ENCODE measurements at regions not wholly inside any gene's neighbourhood (a gene's known extent, or its start where the extent isn't known, plus 50 kb on each side); places are given as distances from the start of the nearest gene placed in this dataset.

GRCh38 chr2:177332992-177333388 is 59.6 kb upstream of the AGPS start:
- H3K4me3 ChIP-seq (ENCODE audit: insufficient read depth, low read depth, low read length), result no peak overlapping the region
- H3K27ac Mint-ChIP-seq (ENCODE audit: unreplicated experiment), result peak overlapping the region; percentile 89
- H3K27ac ChIP-seq (ENCODE audit: low read depth, low read length), result no peak overlapping the region
- no peaks in the 10 kb centered on the region for H4K20me1 ChIP-seq (ENCODE audit: insufficient read depth, low read length)
- H2AFZ ChIP-seq (ENCODE audit: low read depth, low read length), result peak overlapping the region; percentile 61
- FAIRE-seq, result no peak
- H3K27me3 Mint-ChIP-seq (ENCODE audit: low read depth, unreplicated experiment), result no peaks in the 10 kb centered on the region
- no peak overlapping the region for H3K4me3 Mint-ChIP-seq (ENCODE audit: unreplicated experiment)
- no peaks in the 10 kb centered on the region for H3K79me2 ChIP-seq (ENCODE audit: insufficient read depth, low read length)
- H3K9me3 Mint-ChIP-seq (ENCODE audit: unreplicated experiment), result no peaks in the 10 kb centered on the region
- no peak for DNase-seq (ENCODE audit: low read depth)
- TF ChIP-seq CTCF (IDR thresholded peaks at IDR 0.05; ENCODE audit: insufficient read depth, low read depth, low read length) (no peak), EZH2 (IDR thresholded peaks at IDR 0.05; ENCODE audit: insufficient read depth, low read length) (no peak)
- H3K9me3 ChIP-seq (ENCODE audit: insufficient read depth, low read depth, low read length), result no peaks in the 10 kb centered on the region
- H3K9ac ChIP-seq (ENCODE audit: low read length), result peak overlapping the region; percentile 51
- peaks cover 16% of the 10 kb centered on the region for H3K4me1 ChIP-seq (ENCODE audit: insufficient read depth, low read length)
- no peaks in the 10 kb centered on the region for H3K27me3 ChIP-seq (ENCODE audit: insufficient read depth, low read length)
- H3K36me3 ChIP-seq (ENCODE audit: insufficient read depth, low read length), result no peaks in the 10 kb centered on the region
- no peaks in the 10 kb centered on the region for H3K36me3 Mint-ChIP-seq (ENCODE audit: low read depth, unreplicated experiment)
- peak overlapping the region; percentile 46 for H3K4me2 ChIP-seq (ENCODE audit: low read length)
- peaks cover 27% of the 10 kb centered on the region for H3K4me1 Mint-ChIP-seq (ENCODE audit: low read depth, unreplicated experiment)

GRCh38 chr2:177334940-177335543 is 57.5 kb upstream of the AGPS start:
- H3K27ac Mint-ChIP-seq (ENCODE audit: unreplicated experiment), result peak overlapping the region; percentile 75

More at GRCh38 chr2:177334940-177335543, 57.5 kb upstream of the AGPS start:
- H3K9me3 Mint-ChIP-seq (ENCODE audit: unreplicated experiment), result no peaks in the 10 kb centered on the region
- no peak overlapping the region for H3K4me3 Mint-ChIP-seq (ENCODE audit: unreplicated experiment)
- no peak overlapping the region for H3K9ac ChIP-seq (ENCODE audit: low read length)
- FAIRE-seq, result peak; percentile 32
- H2AFZ ChIP-seq (ENCODE audit: low read depth, low read length), result no peak overlapping the region
- H3K79me2 ChIP-seq (ENCODE audit: insufficient read depth, low read length), result no peaks in the 10 kb centered on the region
- H3K9me3 ChIP-seq (ENCODE audit: insufficient read depth, low read depth, low read length), result no peaks in the 10 kb centered on the region
- no peaks in the 10 kb centered on the region for H3K36me3 ChIP-seq (ENCODE audit: insufficient read depth, low read length)
- no peak overlapping the region for H3K27ac ChIP-seq (ENCODE audit: low read depth, low read length)
- H3K36me3 Mint-ChIP-seq (ENCODE audit: low read depth, unreplicated experiment), result no peaks in the 10 kb centered on the region
- H3K27me3 ChIP-seq (ENCODE audit: insufficient read depth, low read length), result no peaks in the 10 kb centered on the region
- H3K4me2 ChIP-seq (ENCODE audit: low read length), result no peak overlapping the region
- DNase-seq (ENCODE audit: low read depth), result no peak
- peaks cover 33% of the 10 kb centered on the region for H3K4me1 Mint-ChIP-seq (ENCODE audit: low read depth, unreplicated experiment)
- no peak overlapping the region for H3K4me3 ChIP-seq (ENCODE audit: insufficient read depth, low read depth, low read length)
- no peaks in the 10 kb centered on the region for H3K27me3 Mint-ChIP-seq (ENCODE audit: low read depth, unreplicated experiment)
- TF ChIP-seq CTCF (IDR thresholded peaks at IDR 0.05; ENCODE audit: insufficient read depth, low read depth, low read length) (peak; percentile 96), EZH2 (IDR thresholded peaks at IDR 0.05; ENCODE audit: insufficient read depth, low read length) (no peak)
- H4K20me1 ChIP-seq (ENCODE audit: insufficient read depth, low read length), result no peaks in the 10 kb centered on the region
- H3K4me1 ChIP-seq (ENCODE audit: insufficient read depth, low read length), result peaks cover 18% of the 10 kb centered on the region
